ENCODE measurements at regions not wholly inside any gene's neighbourhood (a gene's known extent, or its start where the extent isn't known, plus 50 kb on each side); places are given as distances from the start of the nearest gene placed in this dataset.

- TF ChIP-seq CTCF (conservative IDR thresholded peaks at IDR 0.05 in 1 of 2, IDR thresholded peaks at IDR 0.05 in 1 of 2; ENCODE audit: low read depth in 1 of 2, low read length in 2 of 2) = no peak
- TF ChIP-seq EZH2 (IDR thresholded peaks at IDR 0.05; ENCODE audit: low read length, missing control alignments) = no peak
Measured at GRCh38 chrX:137988470-137988869, 422.5 kb downstream of the ZIC3 start.

Measured in fibroblast of lung (primary cell).